Nephron progenitor cell (in vitro differentiated cells): ENCODE measurements at regions not wholly inside any gene's neighbourhood (a gene's known extent, or its start where the extent isn't known, plus 50 kb on each side); places are given as distances from the start of the nearest gene placed in this dataset.

Source experiments
- DNase-seq: peaks from one replicate; pipeline ENCODE4 v3.0.0; 2021
- H3K27ac Mint-ChIP-seq: 2 replicates; pipeline ENCODE4 v1.8.0; 2021; ENCODE audit warnings: mild to moderate bottlenecking, moderate library complexity, mixed read lengths
- H3K27me3 Mint-ChIP-seq: 2 replicates; pipeline ENCODE4 v1.8.0; 2021; ENCODE audit warnings: mild to moderate bottlenecking, low read depth, mixed read lengths; ENCODE audit not compliant: poor library complexity
- H3K36me3 Mint-ChIP-seq: 2 replicates; pipeline ENCODE4 v1.8.0; 2021; ENCODE audit warnings: low read depth, mixed read lengths
- H3K4me1 Mint-ChIP-seq: 2 replicates; pipeline ENCODE4 v1.8.0; 2021; ENCODE audit warnings: mixed read lengths
- H3K4me3 Mint-ChIP-seq: 2 replicates; pipeline ENCODE4 v1.8.0; 2021; ENCODE audit warnings: mild to moderate bottlenecking, moderate library complexity, mixed read lengths
- H3K9me3 Mint-ChIP-seq: 2 replicates; pipeline ENCODE4 v1.8.0; 2021; ENCODE audit warnings: mild to moderate bottlenecking, moderate library complexity, mixed read lengths
- TF ChIP-seq, protein P1 (sequence below): fragments of 200-600 bp; sonication (generic); IDR thresholded peaks from 2 replicates; pipeline ENCODE4 v1.5.0; 2021; ENCODE audit warnings: antibody characterized with exemption

DNA sequence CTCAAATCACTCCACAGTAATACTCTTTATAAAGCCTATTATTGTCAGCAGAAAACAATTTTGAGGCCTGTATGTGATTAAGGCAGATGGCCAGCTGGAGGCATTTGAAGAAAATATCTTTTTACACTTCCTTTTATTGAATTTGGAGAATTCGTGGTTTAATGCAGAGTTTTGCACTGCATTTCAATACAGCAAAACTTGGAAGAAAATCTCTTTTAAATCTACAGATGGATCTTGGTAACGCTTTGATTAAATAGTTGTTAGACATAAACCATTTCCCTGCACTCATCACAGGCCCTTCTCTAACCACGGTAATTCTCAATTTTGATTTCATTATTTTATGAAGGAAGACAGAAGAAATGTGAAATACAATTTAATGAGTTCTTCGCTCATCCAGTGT is 185.7 kb downstream of the RFC3 start:
- peaks cover 30% of the 10 kb centered on the region for H3K4me1 Mint-ChIP-seq
- TF ChIP-seq, protein P1, sequence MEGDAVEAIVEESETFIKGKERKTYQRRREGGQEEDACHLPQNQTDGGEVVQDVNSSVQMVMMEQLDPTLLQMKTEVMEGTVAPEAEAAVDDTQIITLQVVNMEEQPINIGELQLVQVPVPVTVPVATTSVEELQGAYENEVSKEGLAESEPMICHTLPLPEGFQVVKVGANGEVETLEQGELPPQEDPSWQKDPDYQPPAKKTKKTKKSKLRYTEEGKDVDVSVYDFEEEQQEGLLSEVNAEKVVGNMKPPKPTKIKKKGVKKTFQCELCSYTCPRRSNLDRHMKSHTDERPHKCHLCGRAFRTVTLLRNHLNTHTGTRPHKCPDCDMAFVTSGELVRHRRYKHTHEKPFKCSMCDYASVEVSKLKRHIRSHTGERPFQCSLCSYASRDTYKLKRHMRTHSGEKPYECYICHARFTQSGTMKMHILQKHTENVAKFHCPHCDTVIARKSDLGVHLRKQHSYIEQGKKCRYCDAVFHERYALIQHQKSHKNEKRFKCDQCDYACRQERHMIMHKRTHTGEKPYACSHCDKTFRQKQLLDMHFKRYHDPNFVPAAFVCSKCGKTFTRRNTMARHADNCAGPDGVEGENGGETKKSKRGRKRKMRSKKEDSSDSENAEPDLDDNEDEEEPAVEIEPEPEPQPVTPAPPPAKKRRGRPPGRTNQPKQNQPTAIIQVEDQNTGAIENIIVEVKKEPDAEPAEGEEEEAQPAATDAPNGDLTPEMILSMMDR = no peak
- no peak overlapping the region for H3K27ac Mint-ChIP-seq
- no peak for DNase-seq
- H3K36me3 Mint-ChIP-seq = no peaks in the 10 kb centered on the region
- no peak overlapping the region for H3K4me3 Mint-ChIP-seq
- no peaks in the 10 kb centered on the region for H3K9me3 Mint-ChIP-seq
- H3K27me3 Mint-ChIP-seq = no peaks in the 10 kb centered on the region

DNA sequence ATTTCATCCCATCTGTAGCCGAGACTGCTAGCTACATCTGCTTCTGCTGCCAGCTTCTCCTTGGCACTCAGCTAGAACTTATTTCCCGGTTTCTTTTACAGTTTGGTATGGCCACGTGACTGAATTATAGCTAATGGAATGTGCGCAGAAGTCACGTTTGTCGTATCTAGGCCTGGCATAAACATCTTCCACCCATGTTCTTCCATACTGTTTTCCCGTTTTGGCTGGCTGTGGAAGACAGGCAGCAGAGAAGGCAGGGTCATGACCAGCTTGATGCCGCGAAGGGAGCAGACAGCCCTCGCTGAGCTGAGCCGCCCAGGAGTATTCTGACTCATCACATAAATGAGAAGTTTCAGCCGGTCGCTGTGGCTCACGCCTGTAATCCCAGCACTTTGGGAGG is 186.7 kb downstream of the RFC3 start:
- Mint-ChIP-seq H3K4me3 (no peak overlapping the region), H3K27me3 (no peaks in the 10 kb centered on the region), H3K36me3 (no peaks in the 10 kb centered on the region), H3K27ac (peak overlapping the region; percentile 42), H3K4me1 (peaks cover 27% of the 10 kb centered on the region), H3K9me3 (no peaks in the 10 kb centered on the region)
- TF ChIP-seq, protein P1 = no peak
- DNase-seq = no peak

DNA sequence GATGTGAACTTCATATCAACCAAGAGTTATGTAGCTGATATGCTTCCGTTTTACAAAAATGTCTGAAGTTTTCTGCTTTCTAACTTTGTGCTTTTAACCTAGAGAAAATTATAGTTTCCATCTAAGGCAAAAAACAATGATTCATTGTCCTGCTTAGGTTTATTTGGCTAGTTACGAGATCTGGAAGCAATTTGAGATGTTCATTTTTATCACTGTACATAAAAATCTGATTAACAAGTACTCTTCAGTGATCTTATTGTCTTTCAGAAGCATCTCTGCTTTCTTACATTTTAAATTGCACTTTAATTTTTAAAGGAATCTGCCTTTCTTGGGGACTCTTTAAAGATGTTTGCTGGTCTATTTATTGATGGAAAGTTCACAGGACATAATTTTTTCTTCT is 188.1 kb downstream of the RFC3 start:
- no peak overlapping the region for H3K4me3 Mint-ChIP-seq
- H3K27ac Mint-ChIP-seq = no peak overlapping the region
- DNase-seq = no peak
- no peaks in the 10 kb centered on the region for H3K36me3 Mint-ChIP-seq
- no peaks in the 10 kb centered on the region for H3K9me3 Mint-ChIP-seq
- peaks cover 3% of the 10 kb centered on the region for H3K27me3 Mint-ChIP-seq
- peaks cover 23% of the 10 kb centered on the region for H3K4me1 Mint-ChIP-seq
- TF ChIP-seq, protein P1 = no peak

DNA sequence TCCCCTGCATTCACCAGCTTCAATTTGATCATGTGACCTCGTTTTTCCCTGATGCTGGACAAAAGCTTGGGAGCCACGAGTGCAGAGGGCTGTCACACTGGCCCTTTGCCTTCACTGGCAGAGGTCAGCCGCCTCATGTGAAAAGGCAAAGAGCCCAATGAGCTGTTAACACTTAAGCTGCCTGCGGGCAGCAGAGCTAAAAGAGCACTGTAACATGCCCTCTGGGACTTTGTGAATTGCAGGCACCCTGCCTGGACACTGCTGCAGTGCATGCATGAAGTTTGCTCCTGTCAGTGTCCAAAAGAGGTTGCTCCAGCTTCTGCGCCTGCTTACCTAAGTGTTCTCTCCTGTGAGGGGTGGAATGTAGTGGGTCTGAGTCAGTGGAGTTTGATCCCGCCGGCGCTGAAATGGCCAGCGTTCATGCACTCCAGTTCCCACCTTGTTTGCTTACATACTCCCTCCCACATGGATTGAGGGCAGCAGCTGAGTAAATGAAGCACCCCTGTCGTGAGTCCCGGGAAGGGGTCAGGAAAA is 193.7 kb downstream of the RFC3 start:
- H3K4me1 Mint-ChIP-seq = peaks cover 16% of the 10 kb centered on the region
- no peaks in the 10 kb centered on the region for H3K36me3 Mint-ChIP-seq
- H3K9me3 Mint-ChIP-seq = no peaks in the 10 kb centered on the region
- TF ChIP-seq, protein P1 = no peak
- H3K27ac Mint-ChIP-seq = peak overlapping the region; percentile 71
- no peak for DNase-seq
- no peak overlapping the region for H3K4me3 Mint-ChIP-seq
- H3K27me3 Mint-ChIP-seq = peaks cover 3% of the 10 kb centered on the region

DNA sequence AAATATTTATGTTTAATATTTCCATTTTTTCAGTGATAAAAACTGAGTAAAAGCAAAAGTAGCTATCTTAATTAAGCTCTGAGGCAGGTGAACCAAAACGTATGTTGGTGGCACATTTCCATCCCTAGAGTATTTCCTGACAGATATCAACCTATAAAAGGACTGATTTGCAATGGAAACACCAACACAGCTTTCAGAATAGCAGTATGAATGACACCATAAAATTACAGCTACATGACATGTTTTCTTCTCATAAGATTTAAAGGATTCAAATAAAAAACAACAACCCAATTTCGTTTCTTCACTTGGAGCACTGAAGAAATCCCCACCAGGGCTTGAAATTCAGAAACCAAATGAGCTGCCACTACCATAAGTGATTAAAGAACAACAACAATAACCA is 194.4 kb downstream of the RFC3 start:
- Mint-ChIP-seq H3K9me3 (no peaks in the 10 kb centered on the region), H3K4me1 (peaks cover 20% of the 10 kb centered on the region), H3K36me3 (no peaks in the 10 kb centered on the region), H3K27me3 (peaks cover 3% of the 10 kb centered on the region), H3K4me3 (no peak overlapping the region), H3K27ac (no peak overlapping the region)
- TF ChIP-seq, protein P1 = no peak
- no peak for DNase-seq

DNA sequence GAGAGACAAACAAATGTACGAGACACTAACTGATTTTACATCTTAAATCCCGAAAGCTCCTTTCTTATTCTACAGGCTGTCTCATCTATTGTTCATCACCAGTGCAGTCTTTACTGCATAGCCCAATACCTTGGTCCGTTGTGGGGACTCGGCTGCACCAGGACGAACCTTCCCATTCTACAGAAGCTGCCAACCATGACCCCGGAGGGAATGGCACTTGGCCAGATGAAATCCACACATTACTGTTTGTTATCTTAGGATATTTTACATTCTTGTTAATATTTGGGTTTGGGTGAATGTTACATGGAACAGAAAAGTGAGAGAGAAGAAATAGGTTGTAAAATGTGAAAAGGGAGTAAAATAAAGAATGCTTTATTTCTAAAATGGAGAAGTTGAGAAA is 195.1 kb downstream of the RFC3 start:
- DNase-seq = no peak
- H3K9me3 Mint-ChIP-seq = no peaks in the 10 kb centered on the region
- peaks cover 3% of the 10 kb centered on the region for H3K27me3 Mint-ChIP-seq
- TF ChIP-seq, protein P1 = no peak
- no peaks in the 10 kb centered on the region for H3K36me3 Mint-ChIP-seq
- peaks cover 21% of the 10 kb centered on the region for H3K4me1 Mint-ChIP-seq
- H3K4me3 Mint-ChIP-seq = no peak overlapping the region
- H3K27ac Mint-ChIP-seq = no peak overlapping the region
